ENCODE measurements at regions not wholly inside any gene's neighbourhood (a gene's known extent, or its start where the extent isn't known, plus 50 kb on each side); places are given as distances from the start of the nearest gene placed in this dataset.

- ATAC-seq (ENCODE audit: insufficient read depth, low FRiP score): no peak
- 73 to 83% methylated on average over 6 of the region's 6 CpGs for WGBS, 2 donors
Observed at GRCh38 chr18:10210057-10210633, 244.3 kb upstream of the APCDD1 start.

GRCh38 chr18:10213526-10213925 lies 240.9 kb upstream of the APCDD1 start:
- ATAC-seq (ENCODE audit: insufficient read depth, low FRiP score) (peak; percentile 47), DNase-seq (peak; percentile 19 to 94 (median 85))
- Histone ChIP-seq H3K36me3 (ENCODE audit: control insufficient read depth in 4 of 4, insufficient read depth in 4 of 4, low read length in 4 of 4) (no peaks in the 10 kb centered on the region), H3K9me3 (ENCODE audit: control insufficient read depth in 4 of 4, insufficient read depth in 3 of 4, low read length in 3 of 4) (peaks cover 0 to 3% (median 1%) of the 10 kb centered on the region in 4 donors), H3K27ac (ENCODE audit: low read depth in 1 of 2, low read length in 1 of 2) (peak overlapping the region in 1 of 2 donors; percentile 81), H3K9ac (ENCODE audit: insufficient read depth in 1 of 2, low read length in 2 of 2) (no peak overlapping the region), H3K4me3 (no peak overlapping the region), H3K4me1 (ENCODE audit: control insufficient read depth in 5 of 5, insufficient read depth in 5 of 5, low read length in 5 of 5) (peaks cover 0 to 3% (median 0%) of the 10 kb centered on the region in 5 donors), H3K27me3 (ENCODE audit: control insufficient read depth in 3 of 3, insufficient read depth in 3 of 3, low read length in 2 of 3) (no peaks in the 10 kb centered on the region)
- WGBS, 2 donors: 5 to 6% methylated on average over 3 of the region's 3 CpGs
- no peak for TF ChIP-seq CTCF (IDR thresholded peaks at IDR 0.05; ENCODE audit: control extremely low read depth, extremely low read depth)

More at GRCh38 chr18:10210057-10210633, 244.3 kb upstream of the APCDD1 start:
- H3K9me3 ChIP-seq (ENCODE audit: control insufficient read depth in 4 of 4, insufficient read depth in 3 of 4, low read length in 3 of 4): peaks cover 0 to 2% (median 0%) of the 10 kb centered on the region in 4 donors
- H3K4me1 ChIP-seq (ENCODE audit: control insufficient read depth in 5 of 5, insufficient read depth in 5 of 5, low read length in 5 of 5): peaks cover 0 to 11% (median 2%) of the 10 kb centered on the region in 5 donors
- no peak overlapping the region for H3K27ac ChIP-seq (ENCODE audit: low read depth in 1 of 2, low read length in 1 of 2)
- no peak overlapping the region for H3K9ac ChIP-seq (ENCODE audit: insufficient read depth in 1 of 2, low read length in 2 of 2)
- H3K36me3 ChIP-seq (ENCODE audit: control insufficient read depth in 4 of 4, insufficient read depth in 4 of 4, low read length in 4 of 4): no peaks in the 10 kb centered on the region
- no peaks in the 10 kb centered on the region for H3K27me3 ChIP-seq (ENCODE audit: control insufficient read depth in 3 of 3, insufficient read depth in 3 of 3, low read length in 2 of 3)
- DNase-seq: peak in 2 of 3 donors; percentile 29 to 40
- no peak for TF ChIP-seq CTCF (IDR thresholded peaks at IDR 0.05; ENCODE audit: control extremely low read depth, extremely low read depth)
- no peak overlapping the region for H3K4me3 ChIP-seq

GRCh38 chr18:10215446-10215845 lies 239.0 kb upstream of the APCDD1 start:
- no peak for TF ChIP-seq CTCF (IDR thresholded peaks at IDR 0.05; ENCODE audit: control extremely low read depth, extremely low read depth)
- Histone ChIP-seq H3K4me3 (no peak overlapping the region), H3K9me3 (ENCODE audit: control insufficient read depth in 4 of 4, insufficient read depth in 3 of 4, low read length in 3 of 4) (peaks cover 0 to 3% (median 1%) of the 10 kb centered on the region in 4 donors), H3K36me3 (ENCODE audit: control insufficient read depth in 4 of 4, insufficient read depth in 4 of 4, low read length in 4 of 4) (no peaks in the 10 kb centered on the region), H3K9ac (ENCODE audit: insufficient read depth in 1 of 2, low read length in 2 of 2) (no peak overlapping the region), H3K27me3 (ENCODE audit: control insufficient read depth in 3 of 3, insufficient read depth in 3 of 3, low read length in 2 of 3) (no peaks in the 10 kb centered on the region), H3K4me1 (ENCODE audit: control insufficient read depth in 5 of 5, insufficient read depth in 5 of 5, low read length in 5 of 5) (peaks cover 0 to 3% (median 0%) of the 10 kb centered on the region in 5 donors), H3K27ac (ENCODE audit: low read depth in 1 of 2, low read length in 1 of 2) (no peak overlapping the region)
- ATAC-seq (ENCODE audit: insufficient read depth, low FRiP score) (no peak), DNase-seq (no peak)
- 51 to 75% methylated on average over 6 of the region's 6 CpGs for WGBS, 2 donors

- peaks cover 0 to 5% (median 3%) of the 10 kb centered on the region in 4 donors for H3K9me3 ChIP-seq (ENCODE audit: control insufficient read depth in 4 of 4, insufficient read depth in 3 of 4, low read length in 3 of 4)
- WGBS, 2 donors: 84 to 85% methylated on average over 2 of the region's 2 CpGs
- DNase-seq: no peak
Observed at GRCh38 chr18:10216791-10217190, 237.6 kb upstream of the APCDD1 start.

More at GRCh38 chr18:10216791-10217190, 237.6 kb upstream of the APCDD1 start:
- H3K27ac ChIP-seq (ENCODE audit: low read depth in 1 of 2, low read length in 1 of 2): no peak overlapping the region
- H3K36me3 ChIP-seq (ENCODE audit: control insufficient read depth in 4 of 4, insufficient read depth in 4 of 4, low read length in 4 of 4): no peaks in the 10 kb centered on the region
- H3K4me1 ChIP-seq (ENCODE audit: control insufficient read depth in 5 of 5, insufficient read depth in 5 of 5, low read length in 5 of 5): peaks cover 0 to 3% (median 0%) of the 10 kb centered on the region in 5 donors
- no peaks in the 10 kb centered on the region for H3K27me3 ChIP-seq (ENCODE audit: control insufficient read depth in 3 of 3, insufficient read depth in 3 of 3, low read length in 2 of 3)
- no peak overlapping the region for H3K9ac ChIP-seq (ENCODE audit: insufficient read depth in 1 of 2, low read length in 2 of 2)
- H3K4me3 ChIP-seq: no peak overlapping the region
- ATAC-seq (ENCODE audit: insufficient read depth, low FRiP score): no peak
- TF ChIP-seq CTCF (IDR thresholded peaks at IDR 0.05; ENCODE audit: control extremely low read depth, extremely low read depth): no peak
